ENCODE measurements at regions not wholly inside any gene's neighbourhood (a gene's known extent, or its start where the extent isn't known, plus 50 kb on each side); places are given as distances from the start of the nearest gene placed in this dataset.

- 97% methylated on average over 4 of the region's 4 CpGs for WGBS
- Histone ChIP-seq H3K9me3 (ENCODE audit: insufficient read depth, low read depth, low read length) (no peaks in the 10 kb centered on the region), H3K27ac (ENCODE audit: low read depth, low read length) (no peak overlapping the region), H3K9ac (ENCODE audit: low read depth, low read length) (no peak overlapping the region), H3K4me3 (ENCODE audit: low read length) (no peak overlapping the region), H3K36me3 (ENCODE audit: insufficient read depth, low read length) (no peaks in the 10 kb centered on the region), H3K4me1 (ENCODE audit: insufficient read depth, low read length) (no peaks in the 10 kb centered on the region), H3K27me3 (ENCODE audit: insufficient read depth, low read length) (no peaks in the 10 kb centered on the region)
These were observed 141.7 kb upstream of the GPR149 start for GRCh38 chr3:154571553-154572226.

- H3K9me3 ChIP-seq (ENCODE audit: insufficient read depth, low read depth, low read length) = no peaks in the 10 kb centered on the region
- WGBS = 98% methylated on average over 3 of the region's 3 CpGs
- no peak overlapping the region for H3K9ac ChIP-seq (ENCODE audit: low read depth, low read length)
- no peaks in the 10 kb centered on the region for H3K27me3 ChIP-seq (ENCODE audit: insufficient read depth, low read length)
- H3K27ac ChIP-seq (ENCODE audit: low read depth, low read length) = no peak overlapping the region
- H3K36me3 ChIP-seq (ENCODE audit: insufficient read depth, low read length) = no peaks in the 10 kb centered on the region
- no peak overlapping the region for H3K4me3 ChIP-seq (ENCODE audit: low read length)
- no peaks in the 10 kb centered on the region for H3K4me1 ChIP-seq (ENCODE audit: insufficient read depth, low read length)
These were observed 138.1 kb upstream of the GPR149 start for GRCh38 chr3:154568064-154568463.

DNA sequence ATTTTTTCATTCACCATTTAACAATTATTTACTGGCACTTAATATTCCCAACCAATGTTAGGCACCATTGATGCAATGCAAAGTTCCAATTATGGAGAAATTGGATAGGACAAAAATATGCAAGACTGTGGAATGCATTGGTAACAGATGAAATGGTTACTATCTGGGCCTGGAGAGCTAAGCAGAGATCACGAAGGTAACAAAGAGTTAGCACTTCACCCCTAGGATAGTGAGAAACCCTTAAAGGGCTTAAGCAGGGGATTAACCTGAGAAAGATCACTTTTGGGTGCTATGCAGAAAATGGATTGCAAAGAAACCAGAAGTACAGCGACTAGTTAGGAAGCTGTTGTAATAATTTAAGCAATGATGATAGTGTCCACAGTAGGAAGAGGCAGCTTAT is 129.6 kb upstream of the GPR149 start:
- H3K27ac ChIP-seq (ENCODE audit: low read depth, low read length) = no peak overlapping the region
- H3K4me1 ChIP-seq (ENCODE audit: insufficient read depth, low read length) = peaks cover 19% of the 10 kb centered on the region
- H3K9ac ChIP-seq (ENCODE audit: low read depth, low read length) = no peak overlapping the region
- H3K27me3 ChIP-seq (ENCODE audit: insufficient read depth, low read length) = no peaks in the 10 kb centered on the region
- WGBS = 78% methylated on average over 2 of the region's 2 CpGs
- no peaks in the 10 kb centered on the region for H3K36me3 ChIP-seq (ENCODE audit: insufficient read depth, low read length)
- no peak overlapping the region for H3K4me3 ChIP-seq (ENCODE audit: low read length)
- no peaks in the 10 kb centered on the region for H3K9me3 ChIP-seq (ENCODE audit: insufficient read depth, low read depth, low read length)

- Histone ChIP-seq H3K4me3 (ENCODE audit: low read length) (no peak overlapping the region), H3K27ac (ENCODE audit: low read depth, low read length) (no peak overlapping the region), H3K36me3 (ENCODE audit: insufficient read depth, low read length) (no peaks in the 10 kb centered on the region), H3K4me1 (ENCODE audit: insufficient read depth, low read length) (no peaks in the 10 kb centered on the region), H3K27me3 (ENCODE audit: insufficient read depth, low read length) (no peaks in the 10 kb centered on the region), H3K9me3 (ENCODE audit: insufficient read depth, low read depth, low read length) (no peaks in the 10 kb centered on the region), H3K9ac (ENCODE audit: low read depth, low read length) (no peak overlapping the region)
- WGBS = 62% methylated on average over 1 of the region's 1 CpG
These were observed 122.3 kb upstream of the GPR149 start for GRCh38 chr3:154552338-154552737.

DNA sequence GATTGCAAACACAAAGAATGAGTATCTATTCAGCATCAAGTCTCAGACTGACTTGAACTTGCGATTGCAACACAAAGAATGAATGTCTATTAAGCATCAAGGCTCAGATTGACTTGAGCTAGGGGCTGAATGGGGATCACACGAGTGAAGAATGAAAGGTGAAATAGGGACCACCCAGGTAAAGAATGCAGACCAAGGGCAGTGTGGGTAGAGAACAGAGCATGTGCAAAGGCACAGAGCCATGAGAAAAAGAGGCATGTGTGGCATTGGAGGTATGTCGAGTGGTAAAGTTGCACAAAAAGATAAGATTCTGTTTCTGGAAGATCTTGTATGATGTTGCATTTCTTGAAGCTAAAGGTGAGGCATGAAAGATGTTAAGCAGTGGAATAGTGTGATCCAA is 119.4 kb upstream of the GPR149 start:
- no peak overlapping the region for H3K4me3 ChIP-seq (ENCODE audit: low read length)
- no peaks in the 10 kb centered on the region for H3K36me3 ChIP-seq (ENCODE audit: insufficient read depth, low read length)
- no peak overlapping the region for H3K27ac ChIP-seq (ENCODE audit: low read depth, low read length)
- H3K9me3 ChIP-seq (ENCODE audit: insufficient read depth, low read depth, low read length) = no peaks in the 10 kb centered on the region
- no peaks in the 10 kb centered on the region for H3K27me3 ChIP-seq (ENCODE audit: insufficient read depth, low read length)
- H3K9ac ChIP-seq (ENCODE audit: low read depth, low read length) = no peak overlapping the region
- H3K4me1 ChIP-seq (ENCODE audit: insufficient read depth, low read length) = no peaks in the 10 kb centered on the region
- WGBS = 82% methylated on average over 3 of the region's 3 CpGs

DNA sequence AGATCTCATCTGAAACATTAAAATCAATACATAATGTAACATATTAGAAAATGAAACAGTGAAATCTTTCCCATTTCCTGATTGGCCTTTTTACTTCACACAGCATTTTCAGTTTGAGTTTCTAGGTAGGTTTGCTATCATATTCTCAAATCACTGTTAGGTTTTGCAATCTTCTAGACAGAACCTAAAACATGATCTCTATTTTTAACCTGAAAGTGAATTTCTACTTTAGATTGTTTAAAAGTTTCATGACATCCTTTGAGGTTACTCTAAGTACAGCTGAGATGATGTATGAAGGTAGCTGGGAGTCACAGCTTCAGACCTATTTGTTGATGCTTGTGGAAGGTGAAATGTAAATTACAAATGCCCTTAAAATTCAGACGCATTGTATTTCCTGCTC is 118.4 kb upstream of the GPR149 start:
- Histone ChIP-seq H3K27ac (ENCODE audit: low read depth, low read length) (no peak overlapping the region), H3K36me3 (ENCODE audit: insufficient read depth, low read length) (no peaks in the 10 kb centered on the region), H3K9ac (ENCODE audit: low read depth, low read length) (no peak overlapping the region), H3K4me3 (ENCODE audit: low read length) (no peak overlapping the region), H3K27me3 (ENCODE audit: insufficient read depth, low read length) (no peaks in the 10 kb centered on the region), H3K9me3 (ENCODE audit: insufficient read depth, low read depth, low read length) (no peaks in the 10 kb centered on the region), H3K4me1 (ENCODE audit: insufficient read depth, low read length) (no peaks in the 10 kb centered on the region)
- WGBS = 93% methylated on average over 1 of the region's 1 CpG

DNA sequence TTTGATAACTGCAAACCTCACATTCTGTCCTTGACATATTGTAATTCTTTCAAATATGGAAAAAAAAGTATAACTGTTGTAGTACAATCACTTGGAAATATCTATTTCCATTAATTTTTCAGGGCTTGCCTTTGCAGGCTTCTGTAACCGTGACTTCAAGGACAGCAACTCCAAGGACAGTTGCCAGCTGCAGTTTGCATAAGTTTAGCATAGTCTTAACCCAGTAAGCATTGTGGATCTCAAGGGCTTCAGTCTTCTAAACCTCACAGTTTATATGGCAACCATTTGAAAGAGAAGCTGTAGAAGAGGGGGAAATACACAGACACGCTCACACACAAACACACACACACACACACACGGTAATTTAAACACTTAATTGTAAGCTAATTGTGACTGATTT is 112.8 kb upstream of the GPR149 start:
- Histone ChIP-seq H3K27ac (ENCODE audit: low read depth, low read length) (no peak overlapping the region), H3K9ac (ENCODE audit: low read depth, low read length) (no peak overlapping the region), H3K4me3 (ENCODE audit: low read length) (no peak overlapping the region), H3K9me3 (ENCODE audit: insufficient read depth, low read depth, low read length) (no peaks in the 10 kb centered on the region), H3K36me3 (ENCODE audit: insufficient read depth, low read length) (no peaks in the 10 kb centered on the region), H3K27me3 (ENCODE audit: insufficient read depth, low read length) (no peaks in the 10 kb centered on the region), H3K4me1 (ENCODE audit: insufficient read depth, low read length) (no peaks in the 10 kb centered on the region)
- 90% methylated on average over 2 of the region's 3 CpGs for WGBS

- H3K9ac ChIP-seq (ENCODE audit: low read depth, low read length) = no peak overlapping the region
- WGBS = 100% methylated on average over 1 of the region's 2 CpGs
- no peaks in the 10 kb centered on the region for H3K27me3 ChIP-seq (ENCODE audit: insufficient read depth, low read length)
- no peaks in the 10 kb centered on the region for H3K9me3 ChIP-seq (ENCODE audit: insufficient read depth, low read depth, low read length)
- no peaks in the 10 kb centered on the region for H3K4me1 ChIP-seq (ENCODE audit: insufficient read depth, low read length)
- no peak overlapping the region for H3K4me3 ChIP-seq (ENCODE audit: low read length)
- no peaks in the 10 kb centered on the region for H3K36me3 ChIP-seq (ENCODE audit: insufficient read depth, low read length)
- no peak overlapping the region for H3K27ac ChIP-seq (ENCODE audit: low read depth, low read length)
These were observed 111.1 kb upstream of the GPR149 start for GRCh38 chr3:154540950-154541604.

- Histone ChIP-seq H3K4me1 (ENCODE audit: insufficient read depth, low read length) (no peaks in the 10 kb centered on the region), H3K4me3 (ENCODE audit: low read length) (no peak overlapping the region), H3K27ac (ENCODE audit: low read depth, low read length) (no peak overlapping the region), H3K27me3 (ENCODE audit: insufficient read depth, low read length) (no peaks in the 10 kb centered on the region), H3K9me3 (ENCODE audit: insufficient read depth, low read depth, low read length) (no peaks in the 10 kb centered on the region), H3K9ac (ENCODE audit: low read depth, low read length) (no peak overlapping the region), H3K36me3 (ENCODE audit: insufficient read depth, low read length) (no peaks in the 10 kb centered on the region)
- WGBS = 96% methylated on average over 5 of the region's 5 CpGs
These were observed 108.8 kb upstream of the GPR149 start for GRCh38 chr3:154538566-154539360.

- Histone ChIP-seq H3K4me3 (ENCODE audit: low read length) (no peak overlapping the region), H3K4me1 (ENCODE audit: insufficient read depth, low read length) (no peaks in the 10 kb centered on the region), H3K36me3 (ENCODE audit: insufficient read depth, low read length) (no peaks in the 10 kb centered on the region), H3K9me3 (ENCODE audit: insufficient read depth, low read depth, low read length) (no peaks in the 10 kb centered on the region), H3K27ac (ENCODE audit: low read depth, low read length) (no peak overlapping the region), H3K9ac (ENCODE audit: low read depth, low read length) (no peak overlapping the region), H3K27me3 (ENCODE audit: insufficient read depth, low read length) (no peaks in the 10 kb centered on the region)
- WGBS = 100% methylated on average over 1 of the region's 1 CpG
These were observed 106.8 kb upstream of the GPR149 start for GRCh38 chr3:154536751-154537150.

- Histone ChIP-seq H3K9me3 (ENCODE audit: insufficient read depth, low read depth, low read length) (no peaks in the 10 kb centered on the region), H3K27ac (ENCODE audit: low read depth, low read length) (no peak overlapping the region), H3K4me3 (ENCODE audit: low read length) (no peak overlapping the region), H3K4me1 (ENCODE audit: insufficient read depth, low read length) (no peaks in the 10 kb centered on the region), H3K36me3 (ENCODE audit: insufficient read depth, low read length) (no peaks in the 10 kb centered on the region), H3K9ac (ENCODE audit: low read depth, low read length) (no peak overlapping the region), H3K27me3 (ENCODE audit: insufficient read depth, low read length) (no peaks in the 10 kb centered on the region)
These were observed 92.1 kb upstream of the GPR149 start for GRCh38 chr3:154522036-154522602.
